PC-3 (cell line): ENCODE measurements at regions not wholly inside any gene's neighbourhood (a gene's known extent, or its start where the extent isn't known, plus 50 kb on each side); places are given as distances from the start of the nearest gene placed in this dataset.
A peak's percentile ranks its signal among the peaks of the same experiment; 100 is the strongest.

ENCODE experiments used
- ATAC-seq: fragments of 200-7000 bp; cut with Tn5 transposase; 2 replicates; pipeline ENCODE4 v1.9.1; 2020; ENCODE audit warnings: mild to moderate bottlenecking, moderate library complexity
- BruUV-seq: library from RNA; stranded (reverse); fragments of 400-500 nt; replicated peaks from 2 replicates; lab custom pipeline; 2021; lab: Mats Ljungman, UMichigan
- CTCF ChIA-PET: fragments of 300-600 bp; sonication (Branson Sonifier 250); formaldehyde crosslinking; loops from one replicate; lab custom pipeline; 2022; ENCODE audit warnings: antibody characterized with exemption; lab: Charles Lee
- POLR2A ChIA-PET: fragments of 300-600 bp; sonication (Branson Sonifier 250); formaldehyde crosslinking; loops from one replicate; lab custom pipeline; 2022; ENCODE audit warnings: antibody characterized with exemption; ENCODE audit not compliant: unreplicated experiment; lab: Charles Lee
- DNase-seq: peaks from one replicate; pipeline ENCODE4 v3.0.0-alpha.2; 2015
- H2AFZ ChIP-seq: fragments of 300-600 bp; sonication (generic); 2 replicates; pipeline ENCODE4 v1.6.0; 2016; ENCODE audit warnings: antibody characterized with exemption, low read length
- H3F3A ChIP-seq: fragments of 300-600 bp; sonication (generic); one replicate; pipeline ENCODE4 v1.6.0; 2017; ENCODE audit warnings: antibody characterized with exemption, low read length, control low read depth, mild to moderate bottlenecking; ENCODE audit not compliant: unreplicated experiment
- H3K27ac ChIP-seq: fragments of 300-600 bp; sonication (generic); 2 replicates; pipeline ENCODE4 v1.5.1; 2016; ENCODE audit warnings: mild to moderate bottlenecking, low read length
- H3K27me3 ChIP-seq: fragments of 300-600 bp; sonication (generic); 2 replicates; pipeline ENCODE4 v1.6.1; 2016; ENCODE audit warnings: low read length, mixed read lengths
- H3K36me3 ChIP-seq: fragments of 300-600 bp; sonication (generic); 2 replicates; pipeline ENCODE4 v1.6.1; 2016; ENCODE audit warnings: low read depth, mixed run types, low read length, mixed read lengths
- H3K4me1 ChIP-seq: fragments of 300-600 bp; sonication (generic); 2 replicates; pipeline ENCODE4 v1.5.1; 2016; ENCODE audit warnings: low read length; ENCODE audit not compliant: insufficient read depth
- H3K4me2 ChIP-seq: fragments of 300-600 bp; sonication (generic); 2 replicates; pipeline ENCODE4 v1.6.0; 2016; ENCODE audit warnings: low read length
- H3K4me3 ChIP-seq: fragments of 300-600 bp; sonication (generic); 2 replicates; pipeline ENCODE4 v1.5.1; 2016; ENCODE audit warnings: mild to moderate bottlenecking, low read length, mixed read lengths
- H3K79me2 ChIP-seq: fragments of 300-600 bp; sonication (generic); 2 replicates; pipeline ENCODE4 v1.6.1; 2017; ENCODE audit warnings: low read length, mixed read lengths
- H3K9ac ChIP-seq: fragments of 300-600 bp; sonication (generic); 2 replicates; pipeline ENCODE4 v1.6.0; 2016; ENCODE audit warnings: mild to moderate bottlenecking, low read length
- H3K9me2 ChIP-seq: fragments of 300-600 bp; sonication (generic); replicated peaks from 2 replicates; pipeline ENCODE4 v1.6.1; 2016; ENCODE audit warnings: mixed run types, low read length, mixed read lengths
- H3K9me3 ChIP-seq: fragments of 300-600 bp; sonication (generic); 2 replicates; pipeline ENCODE4 v1.6.1; 2016; ENCODE audit warnings: low read length, mixed read lengths
- H4K20me1 ChIP-seq: fragments of 300-600 bp; sonication (generic); 2 replicates; pipeline ENCODE4 v1.6.1; 2016; ENCODE audit warnings: low read length, mixed read lengths
- CTCF ChIP-seq: fragments of 300-600 bp; sonication (generic); conservative IDR thresholded peaks from 2 replicates; pipeline ENCODE4 v1.5.1; 2017; ENCODE audit warnings: antibody characterized with exemption, low read depth, mild to moderate bottlenecking, low read length
- EZH2 ChIP-seq: fragments of 300-600 bp; sonication (generic); IDR thresholded peaks from one replicate; pipeline ENCODE4 v1.6.1; 2017; ENCODE audit warnings: antibody characterized with exemption, mild to moderate bottlenecking, low read length; ENCODE audit not compliant: unreplicated experiment
- EZH2phosphoT487 ChIP-seq: fragments of 300-600 bp; sonication (generic); IDR thresholded peaks from 2 replicates; pipeline ENCODE4 v1.6.1; 2018; ENCODE audit warnings: mild to moderate bottlenecking, antibody characterized with exemption, low read length, borderline replicate concordance
- intact Hi-C: fragments of 100-400 bp; cut with micrococcal nuclease; formaldehyde crosslinking; loops from 2 replicates; pipeline ENCODE4 v1.9.0; 2023

GRCh38 chr7:115122388-115122787 is 200.5 kb downstream of the MDFIC start:
- intact Hi-C loops = no loop called here
- TF ChIP-seq CTCF (no peak), EZH2phosphoT487 (no peak), EZH2 (no peak)
- no peak for DNase-seq
- BruUV-seq = no TSS peak
- no peaks in the 10 kb centered on the region for H3K9me3 ChIP-seq
- H3K4me3 ChIP-seq = no peak overlapping the region
- H3K9ac ChIP-seq = no peak overlapping the region
- no peak overlapping the region for H3K4me2 ChIP-seq
- H3K4me1 ChIP-seq = peaks cover 5% of the 10 kb centered on the region; the same call in 1 of the 2 replicates
- ATAC-seq = peak; percentile 38; the same call in 1 of the 2 replicates
- no peaks in the 10 kb centered on the region for H4K20me1 ChIP-seq
- ChIA-PET POLR2A (no interaction called here), CTCF (interaction anchor here (0.6 kb wide), 1 partner anchor 109 kb away, joined by 3 read pairs; no protein-coding TSS in a partner anchor)
- H3K36me3 ChIP-seq = no peaks in the 10 kb centered on the region
- H3F3A ChIP-seq = no peaks in the 10 kb centered on the region
- no peaks in the 10 kb centered on the region for H3K9me2 ChIP-seq
- H2AFZ ChIP-seq = no peak overlapping the region
- no peaks in the 10 kb centered on the region for H3K27me3 ChIP-seq
- H3K27ac ChIP-seq = no peak overlapping the region
- no peaks in the 10 kb centered on the region for H3K79me2 ChIP-seq

GRCh38 chr7:115117748-115118147 is 195.9 kb downstream of the MDFIC start:
- H2AFZ ChIP-seq = no peak overlapping the region
- BruUV-seq = no TSS peak
- H3K9ac ChIP-seq = no peak overlapping the region
- ATAC-seq (no peak), DNase-seq (no peak)
- no peaks in the 10 kb centered on the region for H3F3A ChIP-seq
- no peaks in the 10 kb centered on the region for H3K9me3 ChIP-seq
- no peaks in the 10 kb centered on the region for H4K20me1 ChIP-seq
- H3K27ac ChIP-seq = no peak overlapping the region
- no peak overlapping the region for H3K4me3 ChIP-seq
- ChIA-PET POLR2A (no interaction called here), CTCF (no interaction called here)
- H3K79me2 ChIP-seq = no peaks in the 10 kb centered on the region
- H3K4me1 ChIP-seq = no peaks in the 10 kb centered on the region; the same call in 1 of the 2 replicates
- TF ChIP-seq CTCF (no peak), EZH2 (no peak), EZH2phosphoT487 (no peak)
- no peak overlapping the region for H3K4me2 ChIP-seq
- no peaks in the 10 kb centered on the region for H3K9me2 ChIP-seq
- no peaks in the 10 kb centered on the region for H3K27me3 ChIP-seq
- intact Hi-C loops = no loop called here
- H3K36me3 ChIP-seq = no peaks in the 10 kb centered on the region

- Histone ChIP-seq H3K4me2 (no peak overlapping the region), H3K9ac (no peak overlapping the region), H3K36me3 (no peaks in the 10 kb centered on the region), H3K79me2 (no peaks in the 10 kb centered on the region), H3K27me3 (no peaks in the 10 kb centered on the region), H3K4me3 (no peak overlapping the region), H3K9me2 (no peaks in the 10 kb centered on the region), H3K9me3 (no peaks in the 10 kb centered on the region), H3F3A (no peaks in the 10 kb centered on the region), H3K4me1 (no peaks in the 10 kb centered on the region; the same call in 1 of the 2 replicates), H3K27ac (no peak overlapping the region), H4K20me1 (no peaks in the 10 kb centered on the region), H2AFZ (no peak overlapping the region)
- POLR2A ChIA-PET = no interaction called here
- no TSS peak for BruUV-seq
- no peak for ATAC-seq
- CTCF ChIA-PET = no interaction called here
- DNase-seq = no peak
- intact Hi-C loops = no loop called here
- TF ChIP-seq CTCF = no peak
- TF ChIP-seq EZH2 = no peak
- TF ChIP-seq EZH2phosphoT487 = no peak
Measured at GRCh38 chr7:115116773-115117715, 195.2 kb downstream of the MDFIC start.
